OCI-LY7 (cell line): ENCODE measurements at regions not wholly inside any gene's neighbourhood (a gene's known extent, or its start where the extent isn't known, plus 50 kb on each side); places are given as distances from the start of the nearest gene placed in this dataset.

Source experiments
- EZH2phosphoT487 ChIP-seq: fragments of 200-600 bp; sonication (generic); IDR thresholded peaks from 2 replicates; pipeline ENCODE4 v1.6.1; 2018; ENCODE audit warnings: low read depth, borderline replicate concordance, mild to moderate bottlenecking, mixed run types, antibody characterized with exemption, low read length, moderate library complexity, mixed read lengths
- TF ChIP-seq, protein P1 (sequence below): fragments of 200-600 bp; sonication (generic); conservative IDR thresholded peaks from 2 replicates; pipeline ENCODE4 v1.5.1; 2014; ENCODE audit warnings: mild to moderate bottlenecking, antibody characterized with exemption, low read length, moderate library complexity, mixed read lengths

GRCh38 chr14:41285186-41285748, 321.4 kb upstream of the LRFN5 start:
- TF ChIP-seq, protein P1, sequence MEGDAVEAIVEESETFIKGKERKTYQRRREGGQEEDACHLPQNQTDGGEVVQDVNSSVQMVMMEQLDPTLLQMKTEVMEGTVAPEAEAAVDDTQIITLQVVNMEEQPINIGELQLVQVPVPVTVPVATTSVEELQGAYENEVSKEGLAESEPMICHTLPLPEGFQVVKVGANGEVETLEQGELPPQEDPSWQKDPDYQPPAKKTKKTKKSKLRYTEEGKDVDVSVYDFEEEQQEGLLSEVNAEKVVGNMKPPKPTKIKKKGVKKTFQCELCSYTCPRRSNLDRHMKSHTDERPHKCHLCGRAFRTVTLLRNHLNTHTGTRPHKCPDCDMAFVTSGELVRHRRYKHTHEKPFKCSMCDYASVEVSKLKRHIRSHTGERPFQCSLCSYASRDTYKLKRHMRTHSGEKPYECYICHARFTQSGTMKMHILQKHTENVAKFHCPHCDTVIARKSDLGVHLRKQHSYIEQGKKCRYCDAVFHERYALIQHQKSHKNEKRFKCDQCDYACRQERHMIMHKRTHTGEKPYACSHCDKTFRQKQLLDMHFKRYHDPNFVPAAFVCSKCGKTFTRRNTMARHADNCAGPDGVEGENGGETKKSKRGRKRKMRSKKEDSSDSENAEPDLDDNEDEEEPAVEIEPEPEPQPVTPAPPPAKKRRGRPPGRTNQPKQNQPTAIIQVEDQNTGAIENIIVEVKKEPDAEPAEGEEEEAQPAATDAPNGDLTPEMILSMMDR, result no peak
- no peak for TF ChIP-seq EZH2phosphoT487
